ENCODE measurements at regions not wholly inside any gene's neighbourhood (a gene's known extent, or its start where the extent isn't known, plus 50 kb on each side); places are given as distances from the start of the nearest gene placed in this dataset.

GRCh38 chr1:178030467-178030866 is 60.6 kb upstream of the SEC16B start:
- ChIA-PET CTCF (interaction anchor here (1.9 kb wide), 1 partner anchor 16 kb away, joined by 9 read pairs; no protein-coding TSS in a partner anchor), RAD21 (ENCODE audit: low non-redundant PET in 1 of 2, low total read pairs in 2 of 2, uncharacterized antibody in 2 of 2, unreplicated experiment in 2 of 2) (no interaction called here), POLR2A (no interaction called here)
- intact Hi-C loops (cut with micrococcal nuclease): loop anchor here (2.0 kb wide), 1 partner anchor 160 kb away; no protein-coding TSS in a partner anchor
- TF ChIP-seq POLR2AphosphoS5 (IDR thresholded peaks at IDR 0.05; ENCODE audit: low read depth, low read length): no peak
- TF ChIP-seq YY1 (IDR thresholded peaks at IDR 0.05; ENCODE audit: extremely low read depth, insufficient replicate concordance, low read depth, low read length): no peak
- no peak for TF ChIP-seq EZH2phosphoT487 (IDR thresholded peaks at IDR 0.05; ENCODE audit: borderline replicate concordance)
- TF ChIP-seq REST (IDR thresholded peaks at IDR 0.05; ENCODE audit: low read depth): no peak
- TF ChIP-seq EZH2 (IDR thresholded peaks at IDR 0.05): no peak
- TF ChIP-seq SRF (IDR thresholded peaks at IDR 0.05; ENCODE audit: low read depth): no peak
- no peak for TF ChIP-seq MAX (IDR thresholded peaks at IDR 0.05)
- no peak for TF ChIP-seq SP1 (IDR thresholded peaks at IDR 0.05; ENCODE audit: low read depth)
- no peak for TF ChIP-seq CEBPB (IDR thresholded peaks at IDR 0.05; ENCODE audit: low read depth)
- no peak for TF ChIP-seq ZBTB33 (IDR thresholded peaks at IDR 0.05; ENCODE audit: extremely low read depth, insufficient replicate concordance, low read length)
- no peaks in the 10 kb centered on the region for H4K20me1 ChIP-seq (ENCODE audit: insufficient read depth)
- no peak overlapping the region for H3K9ac ChIP-seq (ENCODE audit: low read length)
- no peak for DNase-seq (ENCODE audit: low read depth, low spot score)
- H3K9me2 ChIP-seq (ENCODE audit: insufficient read depth): no peaks in the 10 kb centered on the region
- H3K9me3 ChIP-seq (ENCODE audit: control insufficient read depth in 1 of 2, insufficient read depth in 1 of 2, low read depth in 1 of 2, low read length in 2 of 2): no peaks in the 10 kb centered on the region
- no peak for ATAC-seq
- no peak overlapping the region for H3K4me3 ChIP-seq (replicated peaks in 1 of 2; ENCODE audit: low read depth in 1 of 2, low read length in 2 of 2)
- no TSS peak for BruUV-seq (replicated peaks)
- no peaks in the 10 kb centered on the region for H3K79me2 ChIP-seq (ENCODE audit: insufficient read depth, low read length)
- H3K36me3 ChIP-seq (ENCODE audit: control insufficient read depth in 1 of 2, insufficient read depth in 2 of 2, low read length in 2 of 2): no peaks in the 10 kb centered on the region
- peaks cover 0 to 4% of the 10 kb centered on the region in 2 experiments; a peak in 1 of 4 replicates for H3K4me1 ChIP-seq (ENCODE audit: control insufficient read depth in 1 of 2, insufficient read depth in 2 of 2, low read length in 2 of 2)
- H3K27me3 ChIP-seq (ENCODE audit: insufficient read depth, low read length): no peaks in the 10 kb centered on the region
- H3K27ac ChIP-seq (ENCODE audit: low read depth, low read length): no peak overlapping the region
- H3K4me2 ChIP-seq (ENCODE audit: low read length): no peak overlapping the region
- no peak overlapping the region for H2AFZ ChIP-seq (ENCODE audit: low read depth, low read length, poor library complexity, severe bottlenecking)
